Gastrocnemius medialis (tissue), 4 donors: ENCODE measurements at regions not wholly inside any gene's neighbourhood (a gene's known extent, or its start where the extent isn't known, plus 50 kb on each side); places are given as distances from the start of the nearest gene placed in this dataset.

Experiments
- POLR2A ChIP-seq, 2 donors: fragments of 450-650 bp; IDR thresholded peaks; one replicate each; pipeline ENCODE4 v1.6.1; 2017; ENCODE audit warnings: antibody characterized with exemption in 2 of 2, mild to moderate bottlenecking in 2 of 2, moderate library complexity in 2 of 2
- TF ChIP-seq, protein P1 (sequence below), 5 experiments: fragments of 450-650 bp in 3 of 5; fragments of 200-600 bp in 2 of 5; sonication (generic) in 2 of 5; IDR thresholded peaks in 4 of 5; conservative IDR thresholded peaks in 1 of 5; 1 replicate in 4 of 5; 2 replicates in 1 of 5; pipeline ENCODE4 v1.5.1; 2016 to 2019; ENCODE audit warnings: antibody characterized with exemption in 5 of 5, mild to moderate bottlenecking in 3 of 5, moderate library complexity in 3 of 5

DNA sequence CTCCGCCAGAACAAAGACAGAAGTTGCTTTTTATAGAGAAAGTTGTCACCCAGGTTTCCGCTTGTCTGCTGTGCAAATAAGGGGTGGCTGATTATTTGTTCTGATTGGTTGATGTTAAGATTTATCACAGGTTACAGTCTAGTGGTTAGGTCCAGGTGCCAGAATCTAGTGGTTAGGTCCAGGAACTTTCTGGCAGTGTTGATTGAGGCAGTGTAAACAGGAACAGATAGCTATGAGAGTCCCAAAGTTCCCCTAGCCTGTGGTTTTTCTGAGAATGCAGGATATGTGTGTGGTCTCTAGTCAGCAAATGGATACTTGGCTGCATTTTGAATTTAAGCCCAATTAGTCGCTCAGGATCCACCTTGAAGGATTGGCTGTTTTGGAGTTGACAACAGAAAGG, 148.0 kb downstream of the TMEM200A start:
- TF ChIP-seq, protein P1, sequence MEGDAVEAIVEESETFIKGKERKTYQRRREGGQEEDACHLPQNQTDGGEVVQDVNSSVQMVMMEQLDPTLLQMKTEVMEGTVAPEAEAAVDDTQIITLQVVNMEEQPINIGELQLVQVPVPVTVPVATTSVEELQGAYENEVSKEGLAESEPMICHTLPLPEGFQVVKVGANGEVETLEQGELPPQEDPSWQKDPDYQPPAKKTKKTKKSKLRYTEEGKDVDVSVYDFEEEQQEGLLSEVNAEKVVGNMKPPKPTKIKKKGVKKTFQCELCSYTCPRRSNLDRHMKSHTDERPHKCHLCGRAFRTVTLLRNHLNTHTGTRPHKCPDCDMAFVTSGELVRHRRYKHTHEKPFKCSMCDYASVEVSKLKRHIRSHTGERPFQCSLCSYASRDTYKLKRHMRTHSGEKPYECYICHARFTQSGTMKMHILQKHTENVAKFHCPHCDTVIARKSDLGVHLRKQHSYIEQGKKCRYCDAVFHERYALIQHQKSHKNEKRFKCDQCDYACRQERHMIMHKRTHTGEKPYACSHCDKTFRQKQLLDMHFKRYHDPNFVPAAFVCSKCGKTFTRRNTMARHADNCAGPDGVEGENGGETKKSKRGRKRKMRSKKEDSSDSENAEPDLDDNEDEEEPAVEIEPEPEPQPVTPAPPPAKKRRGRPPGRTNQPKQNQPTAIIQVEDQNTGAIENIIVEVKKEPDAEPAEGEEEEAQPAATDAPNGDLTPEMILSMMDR (IDR thresholded peaks at IDR 0.05 in 4 of 5, conservative IDR thresholded peaks at IDR 0.05 in 1 of 5), result no peak
- no peak for TF ChIP-seq POLR2A (IDR thresholded peaks at IDR 0.05)
